ENCODE measurements at regions not wholly inside any gene's neighbourhood (a gene's known extent, or its start where the extent isn't known, plus 50 kb on each side); places are given as distances from the start of the nearest gene placed in this dataset.

DNA sequence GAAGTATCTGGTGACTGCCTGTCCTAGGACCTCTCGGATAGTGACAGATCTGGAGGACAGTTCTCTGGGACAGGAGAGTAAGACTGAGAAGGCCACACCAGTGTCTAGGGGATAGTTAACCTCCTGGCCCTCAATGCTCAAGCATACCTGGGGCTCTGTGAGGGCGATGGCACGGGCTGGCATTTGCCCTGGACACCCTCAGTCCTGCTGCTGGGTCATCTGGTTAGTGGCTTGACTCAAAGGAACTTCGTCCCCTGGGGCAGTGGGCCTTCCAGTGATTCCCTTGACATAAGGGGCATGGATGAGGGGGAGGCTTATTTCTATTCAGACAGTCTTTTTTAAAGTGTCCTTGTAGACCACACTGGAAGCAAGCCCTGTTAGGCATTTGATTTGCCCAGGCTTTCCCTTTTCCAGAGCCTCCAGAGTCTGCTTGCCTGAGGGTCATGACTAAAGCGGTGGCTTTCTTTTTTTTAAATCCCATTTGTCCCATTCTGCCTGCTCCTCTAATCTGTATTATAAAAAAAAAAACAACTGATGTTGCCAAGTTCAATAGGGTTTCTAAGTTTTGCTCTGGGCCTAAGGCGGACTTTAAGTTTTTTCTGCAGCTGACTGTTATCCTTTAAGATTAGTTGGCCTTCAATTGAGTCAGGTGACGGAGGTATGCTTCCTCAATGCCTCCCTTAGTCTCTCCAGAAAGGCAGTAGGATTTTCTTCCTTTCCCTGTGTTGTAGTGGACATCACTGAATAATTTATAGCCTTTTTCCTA is 2083.5 kb upstream of the C9orf72 start:
- Histone ChIP-seq H2AFZ (ENCODE audit: low read length) (no peak overlapping the region), H3K4me3 (ENCODE audit: low read length, poor library complexity, severe bottlenecking) (no peak overlapping the region), H3K36me3 (ENCODE audit: insufficient read depth, low read length) (no peaks in the 10 kb centered on the region), H3K4me2 (ENCODE audit: low read depth, low read length, poor library complexity, severe bottlenecking) (no peak overlapping the region), H4K20me1 (ENCODE audit: insufficient read depth, low read length, poor library complexity, severe bottlenecking) (no peaks in the 10 kb centered on the region), H3K79me2 (ENCODE audit: insufficient read depth, low read length) (no peaks in the 10 kb centered on the region), H3K9ac (ENCODE audit: low read depth, low read length, poor library complexity, severe bottlenecking) (no peak overlapping the region), H3K9me2 (replicated peaks; ENCODE audit: low read depth, low read length) (no peaks in the 10 kb centered on the region), H3F3A (ENCODE audit: low read depth) (no peaks in the 10 kb centered on the region), H3K27me3 (ENCODE audit: insufficient read depth, low read length, poor library complexity, severe bottlenecking) (no peaks in the 10 kb centered on the region), H3K4me1 (ENCODE audit: insufficient read depth, low read length, poor library complexity, severe bottlenecking) (no peaks in the 10 kb centered on the region), H3K9me3 (ENCODE audit: insufficient read depth, low read depth, low read length) (no peaks in the 10 kb centered on the region)
- TF ChIP-seq, protein P1, sequence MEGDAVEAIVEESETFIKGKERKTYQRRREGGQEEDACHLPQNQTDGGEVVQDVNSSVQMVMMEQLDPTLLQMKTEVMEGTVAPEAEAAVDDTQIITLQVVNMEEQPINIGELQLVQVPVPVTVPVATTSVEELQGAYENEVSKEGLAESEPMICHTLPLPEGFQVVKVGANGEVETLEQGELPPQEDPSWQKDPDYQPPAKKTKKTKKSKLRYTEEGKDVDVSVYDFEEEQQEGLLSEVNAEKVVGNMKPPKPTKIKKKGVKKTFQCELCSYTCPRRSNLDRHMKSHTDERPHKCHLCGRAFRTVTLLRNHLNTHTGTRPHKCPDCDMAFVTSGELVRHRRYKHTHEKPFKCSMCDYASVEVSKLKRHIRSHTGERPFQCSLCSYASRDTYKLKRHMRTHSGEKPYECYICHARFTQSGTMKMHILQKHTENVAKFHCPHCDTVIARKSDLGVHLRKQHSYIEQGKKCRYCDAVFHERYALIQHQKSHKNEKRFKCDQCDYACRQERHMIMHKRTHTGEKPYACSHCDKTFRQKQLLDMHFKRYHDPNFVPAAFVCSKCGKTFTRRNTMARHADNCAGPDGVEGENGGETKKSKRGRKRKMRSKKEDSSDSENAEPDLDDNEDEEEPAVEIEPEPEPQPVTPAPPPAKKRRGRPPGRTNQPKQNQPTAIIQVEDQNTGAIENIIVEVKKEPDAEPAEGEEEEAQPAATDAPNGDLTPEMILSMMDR (conservative IDR thresholded peaks at IDR 0.05; ENCODE audit: low read length), result no peak
- no peak for TF ChIP-seq EZH2phosphoT487 (IDR thresholded peaks at IDR 0.05; ENCODE audit: borderline replicate concordance)

DNA sequence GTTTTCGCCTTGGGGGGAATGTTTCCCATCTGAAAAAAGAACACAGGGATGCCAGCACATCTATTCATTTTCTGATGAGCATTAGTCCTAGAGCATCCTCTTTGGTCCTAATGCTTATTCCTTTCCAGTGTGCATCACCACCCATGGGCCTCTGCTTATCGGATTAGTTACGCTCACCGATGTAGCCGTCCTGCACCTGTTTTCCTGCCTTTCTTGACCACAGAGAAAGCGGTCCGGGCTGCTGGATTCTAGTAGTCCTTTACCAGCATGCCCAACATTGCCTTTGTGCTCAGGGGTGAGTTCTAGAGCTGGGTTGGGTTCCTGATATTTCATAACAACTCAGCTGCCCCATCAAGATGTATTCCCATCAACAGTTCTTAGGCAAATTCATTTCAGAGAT is 2084.5 kb upstream of the C9orf72 start:
- Histone ChIP-seq H3K9me3 (ENCODE audit: insufficient read depth, low read depth, low read length) (no peaks in the 10 kb centered on the region), H3F3A (ENCODE audit: low read depth) (no peaks in the 10 kb centered on the region), H3K4me3 (ENCODE audit: low read length, poor library complexity, severe bottlenecking) (no peak overlapping the region), H3K9ac (ENCODE audit: low read depth, low read length, poor library complexity, severe bottlenecking) (no peak overlapping the region), H4K20me1 (ENCODE audit: insufficient read depth, low read length, poor library complexity, severe bottlenecking) (no peaks in the 10 kb centered on the region), H3K4me2 (ENCODE audit: low read depth, low read length, poor library complexity, severe bottlenecking) (no peak overlapping the region), H3K27me3 (ENCODE audit: insufficient read depth, low read length, poor library complexity, severe bottlenecking) (no peaks in the 10 kb centered on the region), H3K36me3 (ENCODE audit: insufficient read depth, low read length) (no peaks in the 10 kb centered on the region), H3K4me1 (ENCODE audit: insufficient read depth, low read length, poor library complexity, severe bottlenecking) (no peaks in the 10 kb centered on the region), H3K9me2 (replicated peaks; ENCODE audit: low read depth, low read length) (no peaks in the 10 kb centered on the region), H3K79me2 (ENCODE audit: insufficient read depth, low read length) (no peaks in the 10 kb centered on the region), H2AFZ (ENCODE audit: low read length) (no peak overlapping the region)
- TF ChIP-seq, protein P1 (conservative IDR thresholded peaks at IDR 0.05; ENCODE audit: low read length), result no peak
- no peak for TF ChIP-seq EZH2phosphoT487 (IDR thresholded peaks at IDR 0.05; ENCODE audit: borderline replicate concordance)

DNA sequence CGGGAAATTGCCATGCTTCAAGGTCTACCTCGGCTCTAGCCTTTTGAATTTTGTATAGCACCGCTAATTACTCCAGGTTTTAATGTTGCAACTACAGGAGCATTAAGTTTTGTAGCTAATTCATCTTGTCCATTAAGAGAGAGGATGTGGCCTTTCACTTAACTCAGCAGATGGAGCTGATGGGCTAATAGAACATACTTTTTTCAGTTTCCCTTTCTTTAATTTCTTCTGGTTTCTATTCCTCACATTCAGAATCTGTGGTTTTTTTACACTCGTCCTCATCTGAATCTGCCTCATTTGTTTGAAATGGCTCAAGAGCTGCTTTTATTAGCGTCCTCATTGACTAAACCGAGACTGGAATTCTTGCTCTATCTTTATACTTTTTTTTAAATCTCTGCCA is 2085.7 kb upstream of the C9orf72 start:
- no peak overlapping the region for H3K9ac ChIP-seq (ENCODE audit: low read depth, low read length, poor library complexity, severe bottlenecking)
- H3K9me3 ChIP-seq (ENCODE audit: insufficient read depth, low read depth, low read length), result no peaks in the 10 kb centered on the region
- H3K27me3 ChIP-seq (ENCODE audit: insufficient read depth, low read length, poor library complexity, severe bottlenecking), result no peaks in the 10 kb centered on the region
- H2AFZ ChIP-seq (ENCODE audit: low read length), result no peak overlapping the region
- no peak overlapping the region for H3K4me2 ChIP-seq (ENCODE audit: low read depth, low read length, poor library complexity, severe bottlenecking)
- no peaks in the 10 kb centered on the region for H3K79me2 ChIP-seq (ENCODE audit: insufficient read depth, low read length)
- no peak for TF ChIP-seq EZH2phosphoT487 (IDR thresholded peaks at IDR 0.05; ENCODE audit: borderline replicate concordance)
- TF ChIP-seq, protein P1 (conservative IDR thresholded peaks at IDR 0.05; ENCODE audit: low read length), result no peak
- H3K4me3 ChIP-seq (ENCODE audit: low read length, poor library complexity, severe bottlenecking), result no peak overlapping the region
- H3K9me2 ChIP-seq (replicated peaks; ENCODE audit: low read depth, low read length), result no peaks in the 10 kb centered on the region
- no peaks in the 10 kb centered on the region for H3K36me3 ChIP-seq (ENCODE audit: insufficient read depth, low read length)
- H3F3A ChIP-seq (ENCODE audit: low read depth), result no peaks in the 10 kb centered on the region
- H3K4me1 ChIP-seq (ENCODE audit: insufficient read depth, low read length, poor library complexity, severe bottlenecking), result no peaks in the 10 kb centered on the region
- no peaks in the 10 kb centered on the region for H4K20me1 ChIP-seq (ENCODE audit: insufficient read depth, low read length, poor library complexity, severe bottlenecking)

Data from Loucy (cell line).